GM12878 (cell line): ENCODE measurements at regions not wholly inside any gene's neighbourhood (a gene's known extent, or its start where the extent isn't known, plus 50 kb on each side); places are given as distances from the start of the nearest gene placed in this dataset.

Experiments
- BHLHE40 ChIP-seq, 2 experiments: fragments of 450-650 bp in 1 of 2; IDR thresholded peaks; 2 replicates each; pipeline ENCODE4 v1.6.1; 2011 to 2017; ENCODE audit warnings: low read depth in 2 of 2, borderline replicate concordance in 1 of 2, improper control_type of control experiment in 1 of 2, low read length in 1 of 2, mild to moderate bottlenecking in 1 of 2
- CTCF ChIP-seq, 3 experiments: IDR thresholded peaks in 2 of 3; conservative IDR thresholded peaks in 1 of 3; 2 replicates each; pipeline ENCODE4 v1.5.1; 2011; ENCODE audit warnings: low read depth in 3 of 3, low read length in 3 of 3, mild to moderate bottlenecking in 3 of 3, control low read depth in 2 of 3, moderate library complexity in 2 of 3, inconsistent platforms in 1 of 3, mixed read lengths in 1 of 3; ENCODE audit not compliant: control insufficient read depth in 2 of 3, insufficient read depth in 1 of 3; ENCODE audit errors: extremely low read depth in 1 of 3
- EZH2 ChIP-seq: IDR thresholded peaks from 2 replicates; pipeline ENCODE4 v1.6.1; 2012; ENCODE audit warnings: low read depth, mild to moderate bottlenecking, control low read depth, inconsistent platforms, low read length, borderline replicate concordance; ENCODE audit not compliant: control insufficient read depth
- FOXK2 ChIP-seq: fragments of 450-650 bp; IDR thresholded peaks from 2 replicates; pipeline ENCODE4 v1.6.1; 2017; ENCODE audit warnings: mild to moderate bottlenecking, moderate library complexity
- JUND ChIP-seq: IDR thresholded peaks from 2 replicates; pipeline ENCODE4 v1.6.1; 2012; ENCODE audit warnings: low read depth, mild to moderate bottlenecking, low read length, improper control_type of control experiment, moderate library complexity
- NFYB ChIP-seq: IDR thresholded peaks from 2 replicates; pipeline ENCODE4 v1.6.1; 2011; ENCODE audit warnings: low read depth, mild to moderate bottlenecking, low read length, improper control_type of control experiment, moderate library complexity; ENCODE audit not compliant: insufficient read depth
- TF ChIP-seq, protein P1 (sequence below): IDR thresholded peaks from 2 replicates; pipeline ENCODE4 v1.6.1; 2012; ENCODE audit warnings: mild to moderate bottlenecking, low read depth, low read length

DNA sequence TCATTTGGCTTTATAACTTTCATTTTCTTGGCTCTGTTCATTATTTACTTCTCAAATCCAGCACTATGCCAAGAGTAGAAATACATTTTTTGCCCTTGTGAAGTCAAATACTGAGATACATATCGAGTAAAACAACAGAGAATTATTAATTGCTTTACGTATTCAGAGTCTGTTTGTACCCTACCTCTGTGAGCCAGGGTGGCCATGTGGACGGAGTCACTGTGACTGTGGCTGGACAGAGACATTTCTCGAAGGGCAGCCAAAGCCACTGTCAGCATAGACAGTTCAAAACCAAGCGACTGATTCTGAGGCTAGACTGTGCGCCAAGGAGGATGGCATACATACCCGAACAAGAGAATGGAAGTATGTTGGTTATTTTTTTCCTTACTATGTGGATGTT, 391.0 kb upstream of the PROX1 start:
- TF ChIP-seq FOXK2 (no peak), CTCF (IDR thresholded peaks at IDR 0.05 in 2 of 3, conservative IDR thresholded peaks at IDR 0.05 in 1 of 3; ENCODE audit: control insufficient read depth in 2 of 3, extremely low read depth in 1 of 3, insufficient read depth in 1 of 3, low read depth in 3 of 3, low read length in 3 of 3) (no peak), NFYB (no peak), EZH2 (no peak), BHLHE40 (IDR thresholded peaks at IDR 0.05; ENCODE audit: borderline replicate concordance in 1 of 2, low read depth in 2 of 2, low read length in 1 of 2) (no peak), JUND (no peak)
- TF ChIP-seq, protein P1, sequence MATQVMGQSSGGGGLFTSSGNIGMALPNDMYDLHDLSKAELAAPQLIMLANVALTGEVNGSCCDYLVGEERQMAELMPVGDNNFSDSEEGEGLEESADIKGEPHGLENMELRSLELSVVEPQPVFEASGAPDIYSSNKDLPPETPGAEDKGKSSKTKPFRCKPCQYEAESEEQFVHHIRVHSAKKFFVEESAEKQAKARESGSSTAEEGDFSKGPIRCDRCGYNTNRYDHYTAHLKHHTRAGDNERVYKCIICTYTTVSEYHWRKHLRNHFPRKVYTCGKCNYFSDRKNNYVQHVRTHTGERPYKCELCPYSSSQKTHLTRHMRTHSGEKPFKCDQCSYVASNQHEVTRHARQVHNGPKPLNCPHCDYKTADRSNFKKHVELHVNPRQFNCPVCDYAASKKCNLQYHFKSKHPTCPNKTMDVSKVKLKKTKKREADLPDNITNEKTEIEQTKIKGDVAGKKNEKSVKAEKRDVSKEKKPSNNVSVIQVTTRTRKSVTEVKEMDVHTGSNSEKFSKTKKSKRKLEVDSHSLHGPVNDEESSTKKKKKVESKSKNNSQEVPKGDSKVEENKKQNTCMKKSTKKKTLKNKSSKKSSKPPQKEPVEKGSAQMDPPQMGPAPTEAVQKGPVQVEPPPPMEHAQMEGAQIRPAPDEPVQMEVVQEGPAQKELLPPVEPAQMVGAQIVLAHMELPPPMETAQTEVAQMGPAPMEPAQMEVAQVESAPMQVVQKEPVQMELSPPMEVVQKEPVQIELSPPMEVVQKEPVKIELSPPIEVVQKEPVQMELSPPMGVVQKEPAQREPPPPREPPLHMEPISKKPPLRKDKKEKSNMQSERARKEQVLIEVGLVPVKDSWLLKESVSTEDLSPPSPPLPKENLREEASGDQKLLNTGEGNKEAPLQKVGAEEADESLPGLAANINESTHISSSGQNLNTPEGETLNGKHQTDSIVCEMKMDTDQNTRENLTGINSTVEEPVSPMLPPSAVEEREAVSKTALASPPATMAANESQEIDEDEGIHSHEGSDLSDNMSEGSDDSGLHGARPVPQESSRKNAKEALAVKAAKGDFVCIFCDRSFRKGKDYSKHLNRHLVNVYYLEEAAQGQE, result no peak
